C1 segment of cervical spinal cord (tissue), 14 donors: ENCODE measurements at regions not wholly inside any gene's neighbourhood (a gene's known extent, or its start where the extent isn't known, plus 50 kb on each side); places are given as distances from the start of the nearest gene placed in this dataset.

Experiments
- DNase-seq, 14 donors: peaks; one replicate each; lab custom pipeline; 2025; lab: John Stamatoyannopoulos, UW

DNA sequence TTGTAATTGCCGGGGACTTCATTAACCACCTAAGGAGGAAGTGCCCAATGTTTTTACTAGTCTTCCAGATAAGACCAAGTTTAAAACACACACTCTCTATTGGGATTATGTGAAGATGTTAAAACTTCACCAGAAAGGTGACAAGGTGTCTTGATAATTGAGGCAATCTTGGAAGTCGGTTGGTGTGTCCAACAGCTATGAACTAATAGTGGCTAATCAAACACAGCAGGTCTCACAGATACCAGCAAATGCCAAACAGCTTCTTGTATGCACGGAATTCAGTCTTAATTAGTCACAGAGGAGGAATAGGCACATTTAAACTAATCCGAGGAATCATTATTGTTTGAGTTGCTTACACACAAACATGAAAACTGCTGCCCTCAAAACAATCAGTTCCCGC is 214.5 kb downstream of the SEC61B start:
- DNase-seq = no peak

DNA sequence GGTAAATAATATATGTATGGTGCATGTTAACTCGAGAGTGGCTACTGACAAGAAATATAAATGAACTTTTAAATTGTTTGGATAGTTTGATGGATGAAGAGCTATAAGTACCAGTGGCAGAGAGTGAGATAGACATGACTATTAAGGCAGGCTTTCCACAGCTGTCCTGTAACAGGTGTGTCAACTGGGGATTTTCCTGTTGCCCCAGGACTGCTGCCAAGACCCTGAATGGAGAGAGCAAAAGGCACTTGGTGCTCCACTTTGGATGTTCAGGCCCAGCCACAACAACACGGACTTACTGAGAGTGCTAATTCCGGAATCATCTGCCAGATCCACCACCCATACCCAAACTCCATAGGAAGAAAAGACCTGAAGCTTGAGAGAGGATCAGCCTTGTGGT is 215.1 kb downstream of the SEC61B start:
- no peak for DNase-seq

DNA sequence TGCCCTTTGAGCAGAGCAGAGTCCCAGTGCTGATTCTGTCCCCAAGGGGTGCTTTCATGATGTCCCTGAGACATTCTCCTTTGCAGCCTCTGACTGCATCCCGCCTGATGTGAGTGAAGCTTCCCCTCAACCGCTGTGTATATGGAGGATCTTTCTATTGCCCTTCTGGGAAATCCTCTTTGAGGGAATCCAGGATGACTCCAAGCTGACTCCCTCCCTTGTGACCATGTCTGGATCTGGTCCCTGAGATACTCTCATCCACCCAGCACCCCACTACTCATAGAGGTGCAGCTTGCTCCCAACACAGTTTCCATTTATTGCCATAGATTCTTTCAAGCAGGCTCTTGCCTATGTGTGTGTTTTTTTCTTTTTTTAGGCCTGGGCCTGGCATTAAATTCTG is 216.5 kb downstream of the SEC61B start:
- DNase-seq = no peak

DNA sequence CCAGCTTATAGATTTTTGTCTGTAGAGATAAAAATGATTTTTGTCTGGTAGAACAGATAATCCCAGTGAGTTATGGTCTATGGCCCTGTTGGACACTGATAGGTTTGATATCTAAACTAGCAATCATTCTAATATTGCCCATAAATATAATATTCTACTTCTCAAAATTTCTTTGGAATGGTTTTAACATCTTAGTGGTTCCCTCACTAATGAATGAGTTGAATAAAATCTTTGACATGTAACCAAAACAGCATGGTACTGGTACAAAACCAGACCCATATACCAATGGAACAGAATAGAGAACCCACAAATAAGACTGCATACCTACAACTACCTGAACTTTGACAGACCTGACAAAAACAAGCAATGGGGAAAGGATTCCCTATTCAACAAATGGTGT is 219.7 kb downstream of the SEC61B start:
- no peak for DNase-seq

DNA sequence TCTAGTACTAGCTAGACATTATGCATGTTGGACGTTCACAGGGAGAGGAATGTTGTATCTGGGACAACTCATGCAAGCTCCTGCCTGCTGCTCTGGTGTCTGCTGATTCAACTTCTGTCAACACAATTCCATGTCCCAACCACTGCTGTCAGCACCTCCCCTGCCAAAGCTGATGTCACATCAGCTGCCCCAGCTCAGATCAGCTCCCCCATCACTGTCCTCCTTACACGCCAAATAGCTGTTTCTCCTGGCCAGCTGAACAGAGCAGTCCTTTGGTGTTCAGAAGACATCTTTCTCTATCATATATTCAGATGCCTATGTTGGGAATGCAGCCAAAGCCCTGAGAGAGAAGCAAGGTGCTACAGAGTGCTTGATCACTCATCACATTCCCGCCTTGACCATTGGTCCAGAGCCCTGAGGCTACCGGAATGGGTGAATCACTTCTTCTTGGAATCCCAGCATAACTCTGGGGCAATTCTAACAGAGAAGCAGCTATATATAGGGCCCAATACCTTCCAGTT is 223.3 kb downstream of the SEC61B start:
- no peak for DNase-seq

DNA sequence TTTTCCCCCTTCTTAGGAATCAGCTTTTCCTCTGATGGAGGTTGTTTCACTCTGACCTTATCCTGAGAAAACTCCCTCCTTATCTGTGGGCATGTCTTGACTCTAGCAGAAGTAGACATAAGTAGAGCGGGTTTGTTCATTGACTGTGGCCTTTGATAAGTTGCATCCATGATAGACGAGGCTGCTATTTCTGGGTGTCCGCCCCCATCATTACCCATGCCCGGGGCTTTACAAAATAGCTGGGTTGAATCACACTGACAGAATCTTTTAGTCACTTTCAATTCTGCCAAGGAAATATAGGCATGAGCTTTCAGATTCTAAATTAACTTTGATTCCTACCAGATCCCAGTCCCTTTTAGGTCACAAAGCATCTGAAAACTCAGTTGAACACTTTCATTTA is 223.8 kb downstream of the SEC61B start:
- no peak for DNase-seq

DNA sequence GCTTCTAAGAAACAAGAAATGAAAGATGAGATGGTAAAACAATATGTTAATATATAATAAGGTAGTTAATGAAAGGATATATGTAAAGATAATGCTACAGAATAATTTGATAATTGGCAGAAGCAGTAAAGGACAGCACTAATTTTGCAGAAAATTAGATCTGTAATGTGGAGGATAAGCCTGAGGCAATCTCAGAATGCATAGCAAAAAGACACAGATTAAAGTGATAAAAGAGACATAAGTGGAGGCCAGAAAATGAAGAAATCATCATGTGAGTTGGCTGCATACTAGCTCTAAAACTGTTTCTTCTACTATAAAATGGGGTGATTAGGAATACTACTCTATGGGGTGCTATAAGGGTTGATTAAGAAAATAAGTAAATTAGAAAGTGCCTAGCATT is 225.9 kb downstream of the SEC61B start:
- no peak for DNase-seq

DNA sequence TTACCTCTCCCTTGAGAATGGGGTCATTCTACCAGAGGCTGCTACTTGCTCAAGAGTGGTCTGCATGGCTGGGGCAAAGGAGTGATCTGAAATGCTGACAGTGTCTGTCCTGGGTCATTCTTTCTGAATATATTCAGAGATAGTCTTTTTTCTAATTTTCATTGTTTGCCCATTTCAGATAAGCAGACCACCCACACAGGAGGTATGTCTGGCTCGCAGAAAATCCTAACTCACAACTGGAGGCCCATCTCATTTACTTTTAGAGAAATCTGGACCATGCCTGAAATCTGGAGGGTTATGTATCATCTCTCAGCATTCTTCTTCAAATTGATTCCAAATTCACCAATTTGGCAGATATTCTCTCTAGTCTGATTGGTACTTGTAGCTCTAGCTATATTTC is 227.6 kb downstream of the SEC61B start:
- no peak for DNase-seq

DNA sequence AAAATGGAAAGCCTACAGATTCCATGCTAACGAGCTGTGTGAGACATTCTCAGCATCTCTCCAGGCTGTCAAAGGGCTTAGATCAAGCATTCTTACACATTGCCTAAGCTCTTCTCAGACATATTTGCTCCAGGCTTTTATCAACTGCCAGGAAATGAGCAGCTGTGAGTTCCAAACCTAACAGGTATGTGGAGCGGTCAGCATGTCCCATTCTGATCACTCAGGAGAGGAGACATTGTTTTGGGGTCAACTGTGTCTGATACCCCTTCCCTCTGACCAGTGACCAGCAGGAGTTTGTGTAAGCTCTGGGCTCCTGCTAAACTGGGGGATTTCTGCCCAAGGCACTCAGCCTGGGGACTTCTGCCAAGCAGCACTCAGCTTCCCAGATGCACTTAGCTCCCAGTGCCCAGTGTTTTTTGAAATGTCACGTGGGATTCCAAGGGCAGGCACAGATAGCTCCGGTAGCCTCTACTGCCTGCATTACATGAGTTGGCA is 229.1 kb downstream of the SEC61B start:
- peak in 9 of 14 donors; percentile 5 to 61 (median 21) for DNase-seq

DNA sequence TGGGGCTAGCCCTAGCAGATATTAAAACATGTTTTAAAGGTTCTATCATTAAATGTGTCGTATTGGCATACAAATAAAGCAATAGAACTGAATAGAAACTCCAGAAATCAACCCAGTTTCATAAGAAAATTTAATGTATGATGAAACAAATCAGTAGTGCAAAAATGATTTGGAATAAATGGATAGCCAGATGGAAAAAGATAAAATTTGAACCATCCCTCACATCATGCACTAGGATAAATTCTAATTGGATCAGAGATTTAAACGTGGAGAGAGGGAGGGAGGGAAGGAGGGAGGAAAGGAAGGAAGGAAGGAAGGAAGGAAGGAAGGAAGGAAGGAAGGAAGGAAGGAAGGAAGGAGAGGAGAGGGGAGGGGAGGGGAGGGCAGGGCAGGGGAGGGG is 235.3 kb downstream of the SEC61B start:
- DNase-seq = no peak

DNA sequence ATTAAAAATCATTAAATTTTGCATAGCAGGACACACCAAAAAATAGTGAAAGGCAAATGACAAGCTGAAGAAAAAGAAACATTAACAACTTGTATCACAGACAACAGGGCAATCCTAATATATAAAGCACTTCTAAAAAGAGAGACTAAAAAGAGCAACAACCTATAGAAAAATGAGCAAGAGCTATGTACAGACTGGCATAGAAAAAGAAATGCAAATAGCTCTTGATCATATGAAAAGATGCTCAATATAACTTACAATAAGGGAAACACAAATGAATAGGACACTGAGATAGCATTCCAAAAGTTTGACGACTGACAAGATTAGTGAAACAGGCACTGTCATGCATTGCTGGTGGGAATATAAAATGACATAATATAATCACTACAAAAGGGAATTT is 235.9 kb downstream of the SEC61B start:
- DNase-seq = no peak

DNA sequence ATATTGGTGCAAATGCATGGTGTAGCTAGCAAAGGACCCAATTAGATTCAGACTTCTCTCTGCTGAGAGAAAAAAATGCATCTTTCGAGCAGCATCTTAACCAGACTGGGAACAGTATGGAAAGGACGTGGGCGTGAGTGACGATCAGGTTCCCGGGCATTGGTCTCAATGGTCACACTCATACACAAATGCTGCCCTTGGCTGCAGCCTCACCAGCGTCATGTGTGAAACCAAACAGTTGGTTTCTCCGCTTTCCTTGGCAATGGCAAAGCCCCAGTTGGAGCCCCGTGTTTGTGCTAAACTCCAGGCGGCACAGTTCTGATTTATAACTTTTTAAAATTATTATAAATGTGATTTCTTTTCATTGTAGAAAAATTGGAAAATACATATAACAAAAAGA is 237.8 kb downstream of the SEC61B start:
- peak in 1 of 14 donors; percentile 54 for DNase-seq

DNA sequence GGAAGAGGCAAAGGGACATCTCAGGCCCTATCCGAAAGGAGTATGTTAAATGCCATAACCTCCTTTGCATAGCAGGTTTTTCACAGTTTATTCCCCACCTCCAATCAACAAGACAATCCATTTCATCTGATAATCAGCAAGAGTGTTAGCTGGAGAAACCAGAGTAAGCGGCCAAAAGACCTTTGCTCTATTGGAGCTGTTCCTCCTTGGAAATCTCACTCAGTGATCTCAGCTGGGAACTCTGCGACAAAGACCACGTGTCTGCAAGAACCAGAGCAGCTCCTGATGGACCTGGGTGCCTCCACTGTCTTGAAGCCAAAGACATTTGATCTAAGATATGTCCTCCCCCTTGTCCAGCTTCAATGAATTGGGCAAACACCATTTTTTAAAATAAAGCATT is 241.0 kb downstream of the SEC61B start:
- DNase-seq = no peak

DNA sequence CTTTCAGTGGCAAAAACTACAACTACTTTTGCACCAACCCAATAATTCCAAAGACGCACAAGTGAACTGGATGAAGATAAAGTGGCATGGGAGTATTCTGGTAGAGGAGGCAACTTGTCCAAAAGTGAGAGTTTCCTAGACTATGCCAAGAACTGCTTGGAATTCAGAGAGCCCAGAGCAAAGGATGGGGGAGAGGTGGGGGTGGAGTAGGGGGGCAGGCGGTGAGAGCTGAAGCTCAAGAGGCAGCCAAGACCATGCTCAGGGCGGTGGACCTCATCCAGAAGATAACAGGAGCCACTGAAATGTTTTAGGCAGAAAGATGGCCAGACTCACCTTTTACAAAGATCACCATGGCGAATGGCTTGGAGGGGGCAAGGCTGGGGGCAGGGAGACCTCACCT is 242.5 kb downstream of the SEC61B start:
- DNase-seq = no peak

DNA sequence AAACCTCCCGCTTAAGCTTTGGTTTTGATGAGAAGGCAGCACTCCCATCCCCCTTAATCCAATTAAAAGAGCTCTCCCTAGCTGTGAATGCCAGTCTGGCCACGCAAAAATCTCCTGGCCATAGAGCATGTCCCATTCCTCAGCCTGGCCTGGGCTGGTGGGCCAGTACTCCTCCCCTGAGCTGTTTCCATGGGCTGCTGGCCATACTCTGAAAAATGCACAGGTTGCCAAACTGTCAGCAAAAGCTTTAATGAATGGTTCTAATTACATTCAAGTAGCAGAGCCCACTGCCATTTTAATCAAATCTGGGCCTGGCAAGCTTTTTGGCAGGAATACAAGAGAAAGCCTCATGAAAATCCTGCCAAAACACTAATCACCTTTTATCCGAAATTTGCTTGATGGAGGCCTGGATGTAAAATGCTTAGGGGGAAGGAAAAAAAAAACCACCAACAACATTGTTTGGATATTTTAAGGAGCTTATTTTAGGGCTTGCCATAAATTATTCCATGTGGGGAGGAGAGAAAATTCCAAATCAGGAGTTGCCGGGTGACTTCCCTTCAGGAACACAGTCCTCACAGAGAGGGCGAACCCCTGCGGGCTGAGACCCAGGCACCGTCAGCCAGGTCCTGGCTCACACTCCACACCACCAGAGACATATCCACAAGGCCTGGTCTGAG is 243.3 kb downstream of the SEC61B start:
- peak in 7 of 14 donors; percentile 9 to 85 (median 22) for DNase-seq

DNA sequence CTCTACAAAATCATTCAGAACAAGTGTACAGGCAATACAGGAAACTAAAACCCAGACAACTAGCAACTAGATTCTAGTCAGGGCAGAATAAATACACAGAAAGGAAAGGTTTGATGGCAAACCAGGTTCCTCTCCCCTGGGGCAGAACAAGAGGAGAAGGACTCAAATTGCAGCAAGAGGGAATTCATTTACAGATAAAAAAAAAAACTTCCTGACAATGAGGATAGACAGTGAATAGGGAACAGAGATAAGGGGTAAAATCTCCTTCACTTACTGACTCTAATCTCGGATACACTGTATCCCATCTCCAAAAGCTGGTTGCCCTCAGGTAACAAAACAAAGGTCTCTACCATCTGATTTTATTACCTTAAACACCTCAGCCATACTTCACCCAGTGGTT is 244.0 kb downstream of the SEC61B start:
- peak in 1 of 14 donors; percentile 35 for DNase-seq

DNA sequence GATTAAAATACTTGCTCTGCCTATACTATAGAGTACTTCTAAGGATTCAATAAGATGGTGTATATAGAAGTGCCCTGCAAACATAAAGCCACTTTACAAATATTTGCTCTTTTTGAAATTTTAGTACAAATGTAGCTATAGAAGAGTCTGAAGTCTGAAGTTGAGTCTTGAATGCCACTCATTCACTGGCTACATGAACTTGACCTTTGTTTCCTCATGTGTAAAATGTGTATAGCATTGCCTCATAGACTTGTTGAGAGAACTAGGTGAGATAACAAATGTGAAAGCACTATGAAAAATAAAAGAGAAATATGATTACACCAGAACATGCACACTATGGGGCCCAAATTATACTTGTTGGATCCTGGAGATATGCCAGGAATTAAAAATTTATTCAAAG is 244.7 kb downstream of the SEC61B start:
- no peak for DNase-seq

DNA sequence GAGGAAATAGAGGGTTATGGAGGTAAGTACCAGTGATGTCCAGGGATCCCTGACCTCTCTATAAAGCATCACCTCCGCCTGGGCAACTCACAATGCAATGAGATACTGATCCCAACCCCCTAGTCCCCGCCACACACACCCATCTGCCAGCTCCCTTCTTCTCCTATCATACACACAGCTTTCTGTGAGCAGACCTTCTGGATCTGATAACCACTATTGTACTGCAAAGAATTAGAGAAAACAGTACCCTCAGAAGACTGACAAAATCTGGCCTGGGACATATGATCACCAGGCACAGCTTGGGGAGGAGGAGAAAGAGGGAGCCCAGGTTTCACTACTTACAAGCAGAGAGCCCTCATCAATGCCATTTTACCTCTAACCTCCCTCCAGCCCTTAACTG is 249.0 kb downstream of the SEC61B start:
- DNase-seq = no peak

DNA sequence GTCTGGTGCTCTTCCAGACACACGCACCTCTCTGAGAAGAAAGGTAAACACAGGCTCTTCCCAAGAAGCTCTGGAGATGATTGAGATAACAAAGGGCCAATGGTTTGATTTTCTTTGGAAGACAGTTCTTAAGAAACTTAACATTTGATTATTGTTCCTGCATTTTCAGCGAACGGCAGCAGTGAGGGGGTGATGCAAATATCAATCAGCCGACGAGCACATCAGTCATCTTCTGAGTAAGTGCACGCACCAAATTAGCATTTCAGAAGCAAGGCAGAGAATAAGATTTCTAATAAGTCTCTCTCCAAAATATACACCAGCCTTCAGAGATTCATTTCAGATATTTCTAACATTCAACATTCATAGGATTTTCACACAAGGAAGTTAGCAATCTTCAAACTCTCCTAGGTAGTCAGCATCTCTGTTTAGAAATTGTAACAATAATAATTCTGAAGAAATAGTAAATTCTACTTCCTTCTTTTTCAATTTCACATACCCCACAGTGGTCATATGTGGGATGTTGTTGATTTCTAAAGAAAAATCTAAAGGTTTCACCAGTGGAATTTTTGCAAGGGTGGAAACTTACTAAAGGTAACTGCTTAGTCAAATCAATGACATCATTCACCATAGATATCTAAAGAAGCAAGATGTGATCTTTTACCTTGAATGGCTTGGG is 250.3 kb downstream of the SEC61B start:
- no peak for DNase-seq

DNA sequence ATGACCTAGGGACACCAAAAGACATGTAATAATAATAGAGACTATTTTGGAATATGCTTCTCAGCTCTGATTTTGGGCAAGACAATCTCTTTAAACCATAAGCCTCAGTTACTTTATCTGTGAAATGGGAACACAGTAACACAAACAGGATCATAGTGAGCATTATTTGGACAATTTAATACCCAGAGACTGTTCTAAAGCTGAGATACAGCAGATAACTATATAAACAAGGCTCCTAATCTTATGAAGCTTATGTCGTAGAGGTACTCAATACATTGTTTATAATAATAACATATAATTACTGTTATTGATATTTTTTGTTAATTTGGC is 250.8 kb downstream of the SEC61B start:
- no peak for DNase-seq

DNA sequence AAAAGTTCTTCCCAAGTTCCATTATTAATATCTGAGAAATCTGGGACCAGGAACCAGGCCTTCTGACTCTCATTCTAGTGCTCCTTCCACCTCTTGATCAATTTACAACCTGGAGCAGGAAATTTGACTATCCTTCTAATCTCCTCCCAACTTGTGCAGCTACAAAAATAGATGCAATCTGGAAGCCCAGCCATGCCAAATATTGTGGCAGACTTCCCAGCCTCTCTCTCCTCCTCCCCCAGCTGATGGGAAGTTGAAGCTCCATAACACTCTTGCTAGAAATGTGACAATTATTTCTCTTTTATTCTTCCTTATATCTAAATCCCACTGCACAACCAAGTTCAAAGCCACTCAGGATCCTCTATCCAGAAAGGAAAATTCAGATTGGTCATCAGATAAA is 252.1 kb downstream of the SEC61B start:
- peak in 1 of 14 donors; percentile 90 for DNase-seq

DNA sequence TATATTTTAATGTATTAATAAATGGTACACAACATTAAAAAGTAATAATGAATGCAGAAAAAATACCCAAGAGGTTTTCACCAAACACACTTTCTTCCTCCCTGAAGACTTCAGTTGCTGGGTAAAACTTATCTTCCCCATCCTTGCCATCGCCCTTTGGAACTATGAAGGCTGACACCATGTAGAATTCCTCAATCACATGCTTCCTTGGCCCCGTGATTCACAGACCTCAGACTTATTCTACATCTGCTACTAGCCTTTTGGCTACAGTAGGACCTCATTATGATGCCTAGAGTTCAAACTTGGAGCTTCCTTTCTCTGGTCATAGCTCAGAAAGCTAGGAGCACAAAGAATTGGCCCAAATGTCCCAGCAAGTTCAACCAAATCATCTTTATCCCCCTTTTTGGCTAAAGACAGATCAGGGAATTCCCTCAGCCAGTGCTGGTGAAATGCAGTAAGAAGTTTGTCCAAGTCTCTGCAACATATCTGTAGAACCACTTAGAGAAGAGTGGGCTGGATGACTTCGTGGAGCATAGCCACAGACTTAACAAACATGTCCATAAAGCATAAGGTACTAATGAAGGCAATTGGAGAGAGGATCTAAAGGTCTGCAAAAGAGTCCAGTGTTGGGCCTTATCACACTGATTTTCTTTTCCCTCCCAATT is 253.5 kb downstream of the SEC61B start:
- DNase-seq = no peak
